ENCODE measurements at regions not wholly inside any gene's neighbourhood (a gene's known extent, or its start where the extent isn't known, plus 50 kb on each side); places are given as distances from the start of the nearest gene placed in this dataset.

DNA sequence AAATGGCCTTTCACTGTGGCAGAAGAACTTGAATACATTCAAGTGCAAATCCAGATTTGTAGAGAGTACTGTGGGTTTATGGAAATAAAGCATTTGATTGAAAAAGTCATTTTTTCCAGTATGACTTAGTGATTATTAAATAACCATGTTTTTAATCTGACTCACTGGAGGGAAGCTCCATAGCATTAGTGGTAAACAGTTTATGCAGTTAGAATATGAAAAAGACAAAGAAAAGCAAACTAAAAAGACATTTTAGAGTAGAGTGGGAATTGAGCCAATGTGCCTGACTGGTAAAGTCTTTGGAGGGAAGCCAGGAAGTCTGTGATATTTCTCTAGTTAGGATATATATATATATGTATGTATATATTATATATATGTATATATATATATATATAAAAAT, 53.4 kb downstream of the FAT4 start:
- TF ChIP-seq, protein P1, sequence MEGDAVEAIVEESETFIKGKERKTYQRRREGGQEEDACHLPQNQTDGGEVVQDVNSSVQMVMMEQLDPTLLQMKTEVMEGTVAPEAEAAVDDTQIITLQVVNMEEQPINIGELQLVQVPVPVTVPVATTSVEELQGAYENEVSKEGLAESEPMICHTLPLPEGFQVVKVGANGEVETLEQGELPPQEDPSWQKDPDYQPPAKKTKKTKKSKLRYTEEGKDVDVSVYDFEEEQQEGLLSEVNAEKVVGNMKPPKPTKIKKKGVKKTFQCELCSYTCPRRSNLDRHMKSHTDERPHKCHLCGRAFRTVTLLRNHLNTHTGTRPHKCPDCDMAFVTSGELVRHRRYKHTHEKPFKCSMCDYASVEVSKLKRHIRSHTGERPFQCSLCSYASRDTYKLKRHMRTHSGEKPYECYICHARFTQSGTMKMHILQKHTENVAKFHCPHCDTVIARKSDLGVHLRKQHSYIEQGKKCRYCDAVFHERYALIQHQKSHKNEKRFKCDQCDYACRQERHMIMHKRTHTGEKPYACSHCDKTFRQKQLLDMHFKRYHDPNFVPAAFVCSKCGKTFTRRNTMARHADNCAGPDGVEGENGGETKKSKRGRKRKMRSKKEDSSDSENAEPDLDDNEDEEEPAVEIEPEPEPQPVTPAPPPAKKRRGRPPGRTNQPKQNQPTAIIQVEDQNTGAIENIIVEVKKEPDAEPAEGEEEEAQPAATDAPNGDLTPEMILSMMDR (IDR thresholded peaks at IDR 0.05) = no peak
- no peak for TF ChIP-seq POLR2A (IDR thresholded peaks at IDR 0.05)

Data from Peyer's patch (tissue), 4 donors.